ENCODE measurements at regions not wholly inside any gene's neighbourhood (a gene's known extent, or its start where the extent isn't known, plus 50 kb on each side); places are given as distances from the start of the nearest gene placed in this dataset.

DNA sequence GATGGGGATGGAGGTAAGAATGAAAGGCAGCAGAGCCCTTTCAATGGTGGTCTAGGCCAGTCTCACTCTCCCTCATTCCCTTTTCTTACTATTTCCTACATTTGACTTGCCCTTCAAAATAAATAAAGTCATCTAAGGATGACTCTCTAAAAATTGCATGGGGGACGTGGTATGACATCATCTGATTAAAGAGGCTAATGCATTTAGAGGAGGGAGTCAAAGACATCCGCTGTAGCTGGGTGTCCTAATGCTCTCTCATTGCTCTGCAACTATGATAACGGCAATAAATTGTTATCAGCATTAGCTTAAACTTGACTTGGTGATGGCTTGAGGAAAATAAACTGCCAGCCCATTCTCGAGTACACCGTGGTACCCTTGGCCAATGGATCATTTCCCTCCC is 225.6 kb upstream of the PBX1 start:
- Histone ChIP-seq H3K4me3 (no peak overlapping the region), H3K27ac (no peak overlapping the region), H3K36me3 (no peaks in the 10 kb centered on the region), H3K9me3 (no peaks in the 10 kb centered on the region), H3K27me3 (no peaks in the 10 kb centered on the region), H3K4me1 (ENCODE audit: insufficient read depth) (no peaks in the 10 kb centered on the region)
- WGBS, 3 donors: 89 to 94% (median 94%) methylated on average over 5 of the region's 5 CpGs
- intact Hi-C loops (cut with DNase I): no loop called here
- DNase-seq: no peak
- TF ChIP-seq EP300 (IDR thresholded peaks at IDR 0.05): no peak
- TF ChIP-seq, protein P1, sequence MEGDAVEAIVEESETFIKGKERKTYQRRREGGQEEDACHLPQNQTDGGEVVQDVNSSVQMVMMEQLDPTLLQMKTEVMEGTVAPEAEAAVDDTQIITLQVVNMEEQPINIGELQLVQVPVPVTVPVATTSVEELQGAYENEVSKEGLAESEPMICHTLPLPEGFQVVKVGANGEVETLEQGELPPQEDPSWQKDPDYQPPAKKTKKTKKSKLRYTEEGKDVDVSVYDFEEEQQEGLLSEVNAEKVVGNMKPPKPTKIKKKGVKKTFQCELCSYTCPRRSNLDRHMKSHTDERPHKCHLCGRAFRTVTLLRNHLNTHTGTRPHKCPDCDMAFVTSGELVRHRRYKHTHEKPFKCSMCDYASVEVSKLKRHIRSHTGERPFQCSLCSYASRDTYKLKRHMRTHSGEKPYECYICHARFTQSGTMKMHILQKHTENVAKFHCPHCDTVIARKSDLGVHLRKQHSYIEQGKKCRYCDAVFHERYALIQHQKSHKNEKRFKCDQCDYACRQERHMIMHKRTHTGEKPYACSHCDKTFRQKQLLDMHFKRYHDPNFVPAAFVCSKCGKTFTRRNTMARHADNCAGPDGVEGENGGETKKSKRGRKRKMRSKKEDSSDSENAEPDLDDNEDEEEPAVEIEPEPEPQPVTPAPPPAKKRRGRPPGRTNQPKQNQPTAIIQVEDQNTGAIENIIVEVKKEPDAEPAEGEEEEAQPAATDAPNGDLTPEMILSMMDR (IDR thresholded peaks at IDR 0.05): no peak
- no peak for TF ChIP-seq POLR2A (IDR thresholded peaks at IDR 0.05)

DNA sequence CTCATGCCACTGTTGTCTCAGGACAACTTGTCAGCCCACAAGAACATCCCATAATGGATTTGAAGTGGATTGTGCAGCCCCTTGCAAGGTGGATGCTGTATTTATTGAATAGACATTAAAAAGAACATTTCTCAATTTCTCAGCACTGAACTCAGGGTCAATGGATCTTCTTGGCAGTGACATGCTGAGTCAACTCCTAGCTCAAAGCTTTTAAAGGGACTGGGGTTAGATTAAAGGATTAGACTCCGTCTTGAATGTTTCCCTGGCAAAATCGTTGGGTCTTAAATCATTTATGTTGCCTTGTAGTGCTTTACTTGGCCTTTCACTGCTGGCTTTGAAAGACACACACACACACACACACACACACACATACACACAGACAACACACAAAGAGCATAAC is 221.6 kb upstream of the PBX1 start:
- H3K27me3 ChIP-seq: no peaks in the 10 kb centered on the region
- 61 to 76% (median 65%) methylated on average over 2 of the region's 2 CpGs for WGBS, 3 donors

DNA sequence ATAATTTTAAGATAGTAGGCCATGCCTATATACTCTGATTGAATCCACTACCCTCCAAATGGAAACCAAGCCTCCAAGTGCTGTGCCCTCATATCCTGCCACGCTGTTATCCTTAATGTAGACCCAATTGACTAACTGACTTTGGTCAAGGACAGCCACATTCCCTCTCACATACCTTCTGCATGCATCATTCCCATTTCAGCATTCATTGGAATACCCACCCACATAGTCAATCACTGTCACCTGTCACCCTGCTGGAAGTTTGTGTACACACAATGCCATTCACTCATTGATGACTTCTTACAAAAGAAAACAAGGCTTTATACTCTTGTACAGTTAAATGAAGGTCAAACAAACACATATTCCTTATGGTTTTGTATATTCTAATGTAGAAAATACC is 221.1 kb upstream of the PBX1 start:
- intact Hi-C loops (cut with DNase I): no loop called here
- Histone ChIP-seq H3K4me1 (ENCODE audit: insufficient read depth) (no peaks in the 10 kb centered on the region), H3K27me3 (no peaks in the 10 kb centered on the region), H3K36me3 (no peaks in the 10 kb centered on the region), H3K27ac (no peak overlapping the region), H3K9me3 (no peaks in the 10 kb centered on the region), H3K4me3 (no peak overlapping the region)
- TF ChIP-seq POLR2A (IDR thresholded peaks at IDR 0.05) (no peak), EP300 (IDR thresholded peaks at IDR 0.05) (no peak)
- TF ChIP-seq, protein P1 (IDR thresholded peaks at IDR 0.05): no peak
- WGBS, 3 donors: 89 to 94% (median 94%) methylated on average over 1 of the region's 1 CpG
- DNase-seq: no peak

More for the DNA sequence above, 221.6 kb upstream of the PBX1 start:
- DNase-seq: no peak
- no peaks in the 10 kb centered on the region for H3K36me3 ChIP-seq
- no peaks in the 10 kb centered on the region for H3K4me1 ChIP-seq (ENCODE audit: insufficient read depth)
- TF ChIP-seq, protein P1 (IDR thresholded peaks at IDR 0.05): no peak
- TF ChIP-seq EP300 (IDR thresholded peaks at IDR 0.05): no peak
- H3K4me3 ChIP-seq: no peak overlapping the region
- no peak overlapping the region for H3K27ac ChIP-seq
- intact Hi-C loops (cut with DNase I): no loop called here
- no peaks in the 10 kb centered on the region for H3K9me3 ChIP-seq

DNA sequence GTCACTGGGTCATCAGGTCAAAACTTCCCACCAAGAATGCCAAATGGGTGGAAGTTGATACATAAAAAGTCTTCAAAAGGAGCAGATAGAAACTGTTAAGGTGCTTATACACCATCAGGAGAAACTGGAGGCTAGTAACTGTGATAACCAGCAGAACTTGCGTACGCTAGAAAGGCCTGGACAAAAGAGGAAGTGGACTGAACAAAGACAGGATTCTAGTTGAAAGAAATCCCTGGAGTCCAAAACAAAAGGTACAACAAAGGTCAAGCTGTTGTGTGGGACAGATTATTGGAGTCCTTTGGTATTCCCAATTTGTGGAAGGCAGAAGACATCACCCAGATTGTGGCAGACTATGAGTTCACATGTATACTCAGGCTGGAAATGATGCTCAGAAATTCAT is 215.8 kb upstream of the PBX1 start:
- DNase-seq: no peak
- intact Hi-C loops (cut with DNase I): no loop called here
- Histone ChIP-seq H3K4me1 (ENCODE audit: insufficient read depth) (no peaks in the 10 kb centered on the region), H3K4me3 (no peak overlapping the region), H3K9me3 (no peaks in the 10 kb centered on the region), H3K27me3 (no peaks in the 10 kb centered on the region), H3K27ac (no peak overlapping the region), H3K36me3 (no peaks in the 10 kb centered on the region)
- WGBS, 3 donors: 41 to 94% (median 93%) methylated on average over 2 of the region's 2 CpGs
- no peak for TF ChIP-seq EP300 (IDR thresholded peaks at IDR 0.05)
- TF ChIP-seq, protein P1 (IDR thresholded peaks at IDR 0.05): no peak
- TF ChIP-seq POLR2A (IDR thresholded peaks at IDR 0.05): no peak

DNA sequence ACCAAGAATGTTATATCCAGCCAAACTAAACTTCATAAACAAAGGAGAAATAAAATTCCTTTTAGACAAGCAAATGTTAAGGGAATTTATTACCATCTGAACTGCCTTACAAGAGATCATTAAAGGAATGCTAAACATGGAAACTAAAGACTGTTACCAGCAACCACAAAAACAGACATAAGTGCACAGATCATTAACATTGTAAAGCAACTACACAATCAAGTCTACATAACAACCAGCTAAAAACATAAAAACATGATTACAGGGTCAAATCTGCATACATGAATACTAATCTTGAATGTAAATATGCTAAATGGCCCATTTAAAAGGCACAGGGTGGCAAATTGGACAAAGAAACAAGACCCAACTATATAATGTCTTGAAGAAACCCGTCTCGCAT is 211.0 kb upstream of the PBX1 start:
- H3K27me3 ChIP-seq: no peaks in the 10 kb centered on the region
- TF ChIP-seq POLR2A (IDR thresholded peaks at IDR 0.05): no peak
- TF ChIP-seq, protein P1 (IDR thresholded peaks at IDR 0.05): no peak
- TF ChIP-seq EP300 (IDR thresholded peaks at IDR 0.05): no peak
- H3K27ac ChIP-seq: no peak overlapping the region
- DNase-seq: no peak
- no peaks in the 10 kb centered on the region for H3K36me3 ChIP-seq
- H3K4me3 ChIP-seq: no peak overlapping the region
- 90 to 95% (median 94%) methylated on average over 2 of the region's 2 CpGs for WGBS, 3 donors
- H3K4me1 ChIP-seq (ENCODE audit: insufficient read depth): no peaks in the 10 kb centered on the region
- intact Hi-C loops (cut with DNase I): no loop called here
- no peaks in the 10 kb centered on the region for H3K9me3 ChIP-seq
